Activated T-helper 1 cell treated with Interleukin-2 at 50 U/mL for 16 hours (primary cell): ENCODE measurements at regions not wholly inside any gene's neighbourhood (a gene's known extent, or its start where the extent isn't known, plus 50 kb on each side); places are given as distances from the start of the nearest gene placed in this dataset.

ENCODE experiments used
- DNase-seq: peaks from one replicate; pipeline ENCODE4 v3.0.0-alpha.2; 2020; ENCODE audit warnings: low read depth

DNA sequence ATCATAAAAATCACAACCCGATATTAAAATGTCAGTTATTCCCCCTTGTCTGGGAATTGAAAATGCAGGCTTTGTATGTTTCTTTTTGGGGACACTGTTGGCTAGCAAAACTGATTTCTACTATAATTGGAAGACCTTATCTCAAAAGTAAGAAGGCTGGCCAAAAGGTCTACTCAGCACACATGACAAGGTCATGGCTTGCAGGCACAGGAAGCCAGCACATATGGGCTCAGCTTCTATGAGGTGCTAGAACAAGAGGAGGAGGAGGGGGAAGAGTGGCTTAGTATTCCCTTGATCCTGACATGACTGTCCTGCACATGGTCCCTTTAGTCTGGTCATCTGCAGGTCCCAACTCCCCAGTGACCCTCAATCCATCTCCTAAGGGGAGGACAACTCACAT is 681.2 kb downstream of the SQOR start:
- no peak for DNase-seq

DNA sequence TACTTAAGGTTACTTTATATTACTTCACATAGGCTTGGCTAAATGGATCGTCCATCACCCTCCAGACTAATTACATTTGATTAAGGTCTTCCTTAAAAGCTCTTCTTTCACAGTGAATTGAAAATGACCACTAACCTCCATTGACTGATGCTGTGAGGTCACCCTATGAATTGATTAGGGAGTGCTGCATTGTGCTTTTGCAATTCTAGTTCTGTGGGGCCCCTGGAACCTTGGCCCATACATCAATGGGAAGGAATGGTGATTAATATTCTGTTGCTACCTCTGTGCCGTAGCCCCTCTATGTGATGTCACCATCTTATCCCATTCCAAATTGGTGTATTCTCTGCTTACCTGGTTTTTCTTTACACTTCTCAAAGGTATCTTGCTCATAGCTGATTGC is 682.2 kb downstream of the SQOR start:
- no peak for DNase-seq

DNA sequence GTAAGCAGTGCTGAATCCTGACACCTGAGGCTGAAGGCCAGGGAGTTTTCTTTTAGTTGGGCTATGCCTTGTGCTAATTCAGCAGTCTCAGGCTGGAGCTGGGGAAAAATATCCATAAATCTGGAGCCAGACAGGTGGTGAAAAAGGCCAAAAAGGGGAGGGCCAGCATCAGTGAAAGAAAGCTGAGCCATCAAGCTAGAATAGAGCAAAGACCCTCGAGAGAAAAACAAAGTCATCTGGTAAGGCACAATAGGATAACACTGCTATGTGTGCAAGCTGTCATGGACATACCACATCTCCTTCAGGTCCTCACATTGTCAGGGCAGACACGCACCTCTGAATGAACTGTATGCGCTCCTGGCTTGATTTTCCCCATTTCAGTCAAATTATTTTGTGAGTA is 687.9 kb downstream of the SQOR start:
- no peak for DNase-seq

DNA sequence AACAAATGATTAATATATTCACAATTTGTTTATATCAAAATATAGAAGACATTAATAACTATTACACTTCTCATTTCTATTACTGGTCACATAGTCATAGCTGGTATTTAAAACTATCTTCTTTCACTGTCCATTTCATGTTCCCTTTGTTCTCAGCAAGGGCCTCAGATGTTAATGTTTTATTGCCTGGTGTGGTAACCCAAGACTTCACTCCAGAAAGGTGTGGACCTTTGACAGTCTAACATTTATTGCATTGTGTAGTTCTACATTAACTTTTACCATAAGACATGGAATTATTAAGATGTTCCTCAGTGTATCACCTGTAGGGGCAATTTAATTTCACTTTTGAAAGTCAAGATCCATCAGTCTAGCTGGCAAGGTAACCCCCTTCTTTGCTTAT is 691.3 kb downstream of the SQOR start:
- DNase-seq = no peak

DNA sequence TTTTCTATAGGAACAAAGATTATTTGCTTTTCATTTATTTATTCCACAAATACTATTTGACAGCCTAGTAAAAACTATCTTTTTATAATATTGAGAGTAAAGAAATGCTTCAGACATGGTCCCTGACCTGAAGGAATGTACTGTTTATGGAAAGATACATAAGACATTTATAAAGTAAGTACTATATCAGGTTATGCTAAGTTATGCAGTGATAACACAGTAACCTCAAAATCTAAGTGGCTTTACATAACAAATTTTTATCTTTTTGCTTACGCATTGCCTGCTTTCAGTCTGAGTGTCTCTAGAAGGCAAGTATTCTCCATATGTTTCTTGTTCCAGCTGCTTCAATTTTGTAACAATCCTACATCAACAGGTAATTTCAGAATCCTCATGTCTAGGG is 694.0 kb downstream of the SQOR start:
- DNase-seq = no peak

DNA sequence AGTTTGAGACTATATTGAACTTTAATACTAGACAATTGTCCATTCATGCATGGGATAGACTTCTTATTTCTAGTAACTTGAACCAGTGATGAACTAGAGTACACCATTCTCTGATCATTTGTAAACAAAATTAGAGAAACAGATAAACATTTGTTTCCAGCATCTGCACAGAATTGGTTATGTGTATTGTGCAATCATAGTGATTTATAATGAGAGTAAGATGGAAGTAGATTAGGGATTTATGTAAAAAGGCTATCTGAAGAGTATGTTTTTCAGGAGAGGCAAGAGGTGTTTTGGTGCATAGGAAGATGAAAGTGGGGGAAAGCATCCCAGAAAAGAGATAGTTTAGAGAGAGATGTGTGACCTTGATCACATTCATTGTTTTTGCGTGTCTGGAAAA is 695.0 kb downstream of the SQOR start:
- no peak for DNase-seq

DNA sequence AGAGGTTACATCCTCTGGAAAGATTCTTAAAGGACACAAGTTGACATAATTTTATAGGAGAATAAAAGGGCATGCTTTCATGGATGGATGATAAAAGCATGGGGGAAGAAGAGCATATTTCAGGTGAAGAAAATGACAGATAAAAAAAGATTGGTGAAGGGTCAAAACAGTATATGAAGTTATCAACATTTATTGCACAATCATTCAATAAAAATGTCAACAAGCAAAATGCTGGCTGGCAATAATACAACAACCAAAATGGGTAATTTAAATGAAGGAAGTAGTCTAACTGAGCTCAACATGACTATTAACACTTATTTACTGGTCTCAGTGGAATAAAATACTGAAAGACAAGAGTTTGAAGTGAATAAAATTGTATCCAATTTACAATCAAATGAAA is 696.7 kb downstream of the SQOR start:
- DNase-seq = no peak

DNA sequence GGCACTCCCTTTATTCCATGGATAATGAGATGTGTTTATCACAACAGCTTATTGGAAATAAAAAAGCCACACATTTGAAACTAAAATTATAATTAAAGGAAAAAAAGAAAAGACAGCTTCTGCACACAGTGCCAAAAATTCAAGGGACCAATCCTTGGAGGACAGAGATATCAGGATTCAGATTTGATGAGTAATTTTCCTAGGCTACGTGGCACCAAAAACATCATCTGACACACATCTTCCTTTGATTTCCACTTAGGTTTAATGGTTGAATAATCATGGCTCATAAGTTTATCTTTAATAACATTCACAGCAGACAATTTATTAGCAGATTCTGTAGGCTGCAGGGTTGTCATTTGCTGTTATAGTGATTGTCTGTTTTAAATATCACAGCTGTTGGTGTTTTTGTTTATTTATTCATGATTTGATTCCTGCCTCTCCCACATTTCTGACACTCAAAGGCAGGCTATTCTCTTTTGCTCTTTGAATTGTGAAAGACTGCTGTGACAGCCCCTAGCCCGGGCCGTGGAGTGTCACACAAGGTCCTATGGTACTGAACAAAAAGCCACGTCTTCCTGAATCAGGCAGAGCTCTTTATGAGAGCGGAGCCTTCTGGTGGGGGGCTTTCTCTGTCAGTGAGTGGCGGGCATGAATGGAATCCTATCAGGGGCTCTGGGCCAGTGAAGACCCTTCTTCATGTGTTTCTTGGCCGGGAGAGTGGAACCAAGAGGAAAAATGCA is 708.5 kb downstream of the SQOR start:
- DNase-seq = no peak

DNA sequence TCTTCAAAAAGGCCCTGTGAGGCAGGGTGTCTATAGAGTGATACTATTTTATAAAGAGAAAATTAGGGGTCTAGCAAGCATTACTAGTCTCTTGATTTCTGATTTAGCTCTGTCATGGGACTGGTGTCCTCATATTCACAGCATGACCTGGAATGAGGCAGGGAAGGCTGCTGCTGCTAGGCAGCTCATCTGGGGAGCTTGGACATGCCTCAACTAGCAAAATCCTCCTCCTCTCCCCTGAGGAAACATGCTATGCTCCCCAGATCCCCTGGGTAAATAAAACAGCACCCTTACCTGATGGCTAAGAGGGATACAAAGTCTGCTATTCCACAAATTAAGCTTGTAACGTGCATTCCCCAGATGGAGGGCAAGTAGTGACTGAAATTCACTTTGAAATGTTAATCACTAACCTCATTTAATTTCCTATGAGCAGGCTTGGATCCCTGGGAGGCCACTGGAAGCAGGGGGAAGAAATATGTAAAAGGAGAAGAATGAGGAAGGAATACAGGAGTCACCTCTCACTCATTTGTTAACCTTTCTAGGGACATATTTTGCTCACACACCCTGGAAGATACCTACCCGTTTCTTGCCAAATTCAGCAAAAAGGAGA is 709.4 kb downstream of the SQOR start:
- DNase-seq = no peak

DNA sequence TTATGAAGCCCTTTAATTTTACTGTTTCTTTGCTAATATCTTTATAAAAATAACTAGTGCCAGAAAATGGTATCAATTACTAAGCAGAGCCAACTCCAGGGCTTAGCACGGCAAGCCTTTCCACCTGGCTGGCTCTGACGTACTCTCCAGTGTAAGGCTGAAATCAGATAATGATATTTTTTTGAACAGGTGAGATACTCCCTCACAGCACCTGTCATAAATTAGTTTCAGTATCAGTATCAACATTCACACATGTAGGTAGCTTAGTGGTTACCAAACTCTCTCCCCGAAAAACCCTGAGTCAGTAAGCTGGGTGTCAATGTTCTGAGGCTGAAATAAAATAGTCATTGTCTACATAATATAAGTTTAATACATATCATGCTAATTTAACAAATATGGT is 710.1 kb downstream of the SQOR start:
- DNase-seq = no peak

DNA sequence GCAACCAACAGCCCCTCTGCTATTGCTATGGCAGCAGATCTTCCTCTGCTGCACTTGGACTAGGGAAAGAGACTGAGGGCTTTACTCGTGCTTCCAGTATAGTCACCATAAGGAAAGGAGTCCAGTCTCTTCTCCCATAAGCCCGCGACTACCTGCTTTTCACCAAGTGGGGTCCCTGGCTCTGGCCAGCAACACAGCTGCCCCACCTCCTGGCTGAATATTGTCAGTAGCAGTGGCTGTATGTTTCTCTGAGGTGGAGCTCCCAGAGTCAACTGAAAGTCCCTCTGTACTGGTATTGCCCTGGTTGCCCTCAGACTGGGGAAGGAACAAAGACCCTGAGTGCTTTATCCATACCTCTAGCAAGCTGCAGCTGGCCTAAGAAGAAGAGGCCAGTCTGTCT is 719.6 kb downstream of the SQOR start:
- DNase-seq = no peak

DNA sequence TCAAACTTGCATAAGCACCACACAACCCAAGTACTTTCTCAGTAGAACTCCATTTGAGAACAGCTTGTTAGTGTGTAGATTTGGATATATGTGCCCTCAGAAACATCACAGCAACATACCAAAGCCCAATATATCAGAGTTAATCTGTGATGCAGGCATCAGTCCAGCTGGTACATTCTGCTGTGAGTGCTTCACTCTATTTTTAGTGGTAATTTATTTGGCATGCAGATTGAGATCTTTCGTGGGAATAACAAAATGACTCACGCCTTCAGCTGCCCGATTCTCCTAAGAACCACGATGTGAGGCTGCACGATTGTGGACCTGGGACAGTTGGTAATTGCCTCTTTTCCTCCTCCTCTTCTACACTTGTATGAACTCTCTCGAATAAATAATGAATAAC is 730.7 kb downstream of the SQOR start:
- no peak for DNase-seq

DNA sequence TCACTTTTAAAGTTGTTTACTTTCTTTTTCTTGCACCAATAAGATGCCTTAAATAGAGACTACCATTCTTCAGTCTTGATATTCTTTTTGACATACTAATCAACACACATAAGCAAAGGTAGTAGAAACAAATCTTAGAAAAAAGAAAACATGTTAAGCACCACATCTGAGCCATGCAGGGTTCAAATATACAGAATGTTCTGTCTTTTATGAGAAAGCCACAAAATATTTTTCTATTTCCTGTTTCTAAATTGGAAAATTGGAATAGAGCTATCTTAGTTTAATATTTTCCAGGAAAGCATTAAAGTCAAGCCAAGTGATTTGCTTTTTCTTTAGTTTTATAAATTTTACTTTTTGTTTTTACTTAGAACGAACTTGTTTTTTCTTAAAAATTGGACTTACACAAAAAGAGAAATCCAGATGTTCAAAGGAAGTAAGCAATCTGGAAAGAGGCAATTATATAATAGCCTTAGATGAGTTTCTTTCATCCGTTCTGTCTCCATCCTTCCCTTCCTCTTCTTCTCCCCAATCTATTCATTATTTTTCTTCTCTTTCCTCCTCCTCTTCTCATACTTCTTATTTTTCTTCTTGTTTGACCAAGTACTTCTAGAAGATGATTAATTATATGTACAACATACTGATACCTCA is 731.7 kb downstream of the SQOR start:
- no peak for DNase-seq

DNA sequence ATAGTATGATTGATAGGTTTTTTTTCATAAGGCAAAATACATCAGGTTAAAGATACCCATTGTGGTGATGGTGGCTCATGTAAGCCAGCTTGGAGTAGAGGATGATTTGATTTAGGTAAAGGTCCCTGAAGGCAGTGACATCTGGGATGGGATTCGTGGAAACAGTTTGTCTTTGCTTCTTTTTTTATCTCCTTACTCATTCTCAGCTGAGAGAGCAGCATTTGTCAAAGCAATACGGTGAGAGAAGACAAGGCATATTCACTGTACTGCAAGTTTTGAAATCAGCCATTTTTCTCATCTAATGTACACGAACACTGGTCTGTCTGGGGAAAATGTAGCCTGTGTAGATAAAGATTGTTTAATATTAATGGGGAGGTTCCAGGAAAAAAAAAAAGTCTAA is 749.1 kb downstream of the SQOR start:
- DNase-seq = no peak

DNA sequence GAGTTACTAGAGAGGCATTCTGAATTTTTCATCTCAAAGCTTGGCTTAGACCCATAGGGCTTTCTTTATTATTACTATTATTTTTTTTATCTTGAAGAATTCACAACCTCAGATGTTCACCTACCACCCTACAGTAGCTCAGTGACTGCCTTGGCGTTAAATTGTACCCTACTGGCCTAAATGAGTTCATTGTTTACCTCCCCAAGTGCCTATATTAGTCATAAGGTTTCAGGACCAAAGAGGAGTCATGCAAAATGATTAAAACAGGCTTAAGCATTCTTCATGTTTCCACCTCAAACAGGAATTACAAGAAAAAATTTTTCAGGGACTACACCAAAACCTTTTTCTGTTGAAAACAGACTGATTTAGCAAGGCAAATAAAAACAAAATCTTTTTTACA is 751.5 kb downstream of the SQOR start:
- DNase-seq = no peak

DNA sequence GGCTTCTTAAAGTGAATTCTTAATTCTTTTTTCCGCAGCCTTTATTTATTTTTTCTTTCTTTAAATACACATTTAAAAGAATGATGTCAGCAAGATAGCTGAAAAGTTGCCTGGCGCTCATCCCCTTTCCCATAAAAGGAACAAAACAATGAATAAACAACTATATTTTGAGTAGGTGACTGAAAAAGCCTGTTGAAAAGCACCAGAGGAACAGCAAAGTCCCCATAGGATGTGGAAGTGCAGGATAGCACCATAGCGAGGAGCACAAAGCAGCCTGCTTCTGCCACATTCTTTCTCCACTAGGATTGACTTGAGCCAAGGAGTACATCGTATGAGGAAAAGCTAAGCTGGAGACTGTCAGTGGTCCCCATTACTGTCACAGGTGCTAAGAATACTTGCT is 754.9 kb downstream of the SQOR start:
- DNase-seq = no peak

DNA sequence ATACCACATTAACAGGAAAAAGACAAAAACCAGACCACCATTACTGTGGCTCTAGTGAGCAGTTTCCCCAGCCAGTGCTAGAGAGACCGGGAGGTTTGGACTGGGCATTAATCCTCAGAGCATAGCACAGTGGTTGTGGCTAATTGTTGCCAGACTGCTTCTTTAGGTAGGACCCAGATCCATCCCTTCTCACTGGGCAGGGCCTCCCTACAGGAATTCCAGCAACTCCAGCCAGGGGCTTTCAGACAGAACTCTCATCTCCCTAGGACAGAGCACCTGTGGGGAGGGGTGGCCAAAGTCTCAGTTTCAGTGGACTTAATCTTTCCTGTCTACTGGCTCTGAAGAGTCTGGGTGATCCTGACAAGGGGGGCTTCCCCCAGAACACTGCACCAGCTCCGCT is 759.6 kb downstream of the SQOR start:
- DNase-seq = no peak

DNA sequence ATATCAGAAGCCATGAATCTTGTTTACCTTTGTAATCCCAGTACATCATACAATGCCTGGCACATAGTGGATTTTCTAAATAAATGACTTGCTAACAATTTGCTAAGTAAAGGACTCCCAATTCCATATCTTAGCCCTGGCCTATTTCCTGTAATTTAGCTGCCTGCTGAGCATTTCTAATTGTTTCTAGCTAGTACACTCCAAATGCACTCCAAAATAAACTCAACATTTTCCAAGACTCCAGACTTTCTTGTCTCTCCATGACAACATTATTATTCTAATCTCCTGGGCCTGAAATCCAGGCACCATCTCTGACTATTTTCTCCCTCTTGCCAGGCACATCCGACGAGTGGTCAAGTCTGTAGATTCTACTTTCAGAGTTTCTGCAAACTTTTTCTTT is 773.5 kb downstream of the SQOR start:
- DNase-seq = no peak

DNA sequence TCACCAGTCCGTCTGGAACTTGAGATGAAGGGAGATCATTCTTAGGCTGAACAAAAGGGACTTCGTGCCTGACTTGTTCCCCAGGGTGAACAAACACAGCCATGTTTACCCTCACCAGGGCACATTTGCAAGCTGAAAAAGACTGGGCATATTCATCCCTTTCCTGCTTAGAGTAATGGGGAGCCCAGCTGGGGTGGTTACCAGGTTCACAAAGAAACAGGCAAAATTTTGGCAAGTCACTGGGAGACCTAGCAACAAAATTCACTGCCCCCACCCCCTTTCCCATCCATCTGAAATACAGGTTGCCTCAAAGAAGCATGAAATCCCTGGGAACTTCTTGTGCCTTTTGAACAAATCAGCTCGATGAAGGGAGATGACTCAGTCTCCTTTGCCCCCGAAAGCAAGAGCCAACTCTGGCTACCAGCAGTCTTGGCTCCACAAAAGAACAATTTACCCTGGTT is 775.0 kb downstream of the SQOR start:
- no peak for DNase-seq

DNA sequence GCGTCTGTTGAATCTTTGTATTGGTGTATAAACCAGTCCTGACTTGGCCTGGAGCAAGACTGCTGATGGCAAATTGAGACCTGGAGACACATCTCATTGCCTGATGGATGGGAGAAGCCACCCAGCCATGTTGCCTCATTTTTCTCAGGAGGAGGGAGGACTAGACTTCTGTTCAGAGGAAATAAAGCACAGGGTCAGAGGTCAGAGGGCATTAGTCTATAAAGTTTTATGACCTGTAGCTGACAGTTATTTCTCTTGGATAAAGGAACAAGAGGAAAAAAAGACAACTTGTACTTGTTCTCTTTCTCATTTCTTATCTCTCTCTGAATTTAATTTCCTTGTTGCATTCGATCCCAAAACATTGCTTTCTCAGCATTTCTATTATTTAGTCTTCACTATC is 775.9 kb downstream of the SQOR start:
- DNase-seq = no peak

DNA sequence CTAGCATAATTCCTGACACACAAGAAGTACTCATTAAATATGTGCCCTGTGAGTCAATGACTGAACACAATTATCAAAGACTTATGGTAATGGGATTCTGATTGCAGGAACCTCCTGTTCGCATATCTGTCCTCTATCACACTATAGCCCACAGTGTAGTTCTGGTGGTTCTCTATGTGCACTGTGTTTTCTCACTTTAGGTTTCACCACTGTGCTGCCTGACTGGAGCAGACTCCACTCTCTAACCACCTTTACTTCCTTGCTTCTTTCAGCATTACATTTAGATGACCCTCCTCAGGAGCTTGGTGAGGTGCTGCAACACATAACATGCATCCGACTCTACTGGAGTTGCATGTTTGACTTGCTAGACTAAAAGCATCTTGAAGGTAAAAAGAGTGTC is 777.1 kb downstream of the SQOR start:
- DNase-seq = no peak

DNA sequence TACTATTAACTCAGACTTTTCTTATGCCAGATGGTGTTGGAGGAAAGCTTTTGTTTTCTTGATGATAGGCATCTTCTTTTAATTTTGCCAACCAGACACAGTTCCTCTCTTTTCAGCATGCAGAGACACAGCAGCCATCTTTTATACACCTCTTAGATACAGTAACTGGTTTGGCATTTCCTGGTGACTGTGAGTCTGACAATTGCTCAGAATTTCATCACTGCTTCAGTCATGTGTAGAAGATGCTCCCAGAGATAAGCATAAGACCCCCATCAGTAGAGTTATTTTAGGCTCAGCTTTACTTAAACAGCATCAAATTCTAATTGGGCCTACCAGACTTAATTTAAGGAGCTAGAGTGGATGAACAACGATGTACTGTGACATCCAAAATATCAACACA is 779.0 kb downstream of the SQOR start:
- DNase-seq = no peak

DNA sequence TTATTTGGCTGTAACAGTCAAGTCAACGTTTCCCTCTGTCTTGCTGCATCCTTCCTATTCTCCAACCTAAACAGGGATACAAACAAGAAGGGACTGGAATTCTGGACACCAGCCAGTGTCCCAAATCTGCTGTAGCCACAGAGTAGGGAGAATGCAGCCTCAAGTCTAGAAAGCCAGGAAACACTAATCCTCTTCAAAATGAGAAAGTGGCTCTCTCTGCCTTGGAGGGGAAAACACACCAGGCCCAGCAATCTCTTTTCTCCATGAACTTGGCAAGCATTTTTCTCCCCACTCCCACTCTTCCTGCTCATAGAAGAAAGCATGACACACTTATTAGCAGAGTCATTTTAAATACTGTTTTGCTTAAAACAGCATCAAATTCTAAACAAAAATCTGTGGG is 781.7 kb downstream of the SQOR start:
- no peak for DNase-seq

DNA sequence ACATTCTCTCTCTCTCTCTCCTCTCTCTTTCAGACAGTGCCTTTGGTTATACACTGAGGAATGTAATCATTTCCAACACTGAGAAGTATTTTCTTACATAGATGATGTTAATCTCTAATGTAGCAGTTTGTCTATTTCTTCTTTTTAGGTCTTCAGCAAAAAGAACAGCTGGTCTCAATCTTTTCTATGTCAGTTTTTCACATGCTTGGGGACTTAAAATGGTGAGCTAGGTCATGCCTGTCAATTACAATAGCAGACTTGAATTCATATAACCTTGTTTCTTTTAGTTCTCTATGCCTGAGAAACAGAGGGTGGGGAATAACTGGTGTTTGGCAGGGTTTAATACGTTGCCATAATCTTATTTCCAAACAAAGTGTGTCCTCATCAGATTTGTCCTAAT is 786.2 kb downstream of the SQOR start:
- no peak for DNase-seq
